ENCODE measurements at regions not wholly inside any gene's neighbourhood (a gene's known extent, or its start where the extent isn't known, plus 50 kb on each side); places are given as distances from the start of the nearest gene placed in this dataset.

- TF ChIP-seq BACH1 (IDR thresholded peaks at IDR 0.05; ENCODE audit: low read length): no peak
- TF ChIP-seq BRCA1 (IDR thresholded peaks at IDR 0.05; ENCODE audit: low read depth, low read length): no peak
- no peak for TF ChIP-seq TAF1 (IDR thresholded peaks at IDR 0.05; ENCODE audit: low read depth, low read length)
- TF ChIP-seq RFX5 (IDR thresholded peaks at IDR 0.05; ENCODE audit: borderline replicate concordance, low read depth, low read length): no peak
- TF ChIP-seq PHF8 (conservative IDR thresholded peaks at IDR 0.05; ENCODE audit: low read depth, low read length): no peak
- TF ChIP-seq RBBP5 (IDR thresholded peaks at IDR 0.05; ENCODE audit: borderline replicate concordance, low read depth, low read length): no peak
- no peak for TF ChIP-seq CBX8 (IDR thresholded peaks at IDR 0.05; ENCODE audit: borderline replicate concordance, low read depth, low read length)
- Histone ChIP-seq H2AFZ (ENCODE audit: low read length) (no peak overlapping the region; the same call in 1 of the 2 replicates), H3K23me2 (ENCODE audit: low read depth, low read length) (no peaks in the 10 kb centered on the region; the same call in 1 of the 2 replicates), H2BK5ac (ENCODE audit: low read depth, low read length) (no peak overlapping the region), H3K9me3 (ENCODE audit: insufficient read depth in 2 of 2, low read depth in 1 of 2, low read length in 1 of 2) (no peaks in the 10 kb centered on the region), H3K27me3 (replicated peaks in 1 of 4; ENCODE audit: control insufficient read depth in 3 of 4, extremely low read depth in 1 of 4, insufficient read depth in 3 of 4, low read length in 3 of 4) (no peaks in the 10 kb centered on the region), H3K18ac (ENCODE audit: extremely low read depth, low read length) (no peak overlapping the region), H3K14ac (ENCODE audit: insufficient read length) (no peak overlapping the region), H2BK20ac (ENCODE audit: low read length) (no peak overlapping the region), H4K8ac (ENCODE audit: extremely low read depth, insufficient read depth, low read length) (no peak overlapping the region), H3K79me2 (ENCODE audit: control insufficient read depth in 1 of 2, insufficient read depth in 2 of 2, low read length in 2 of 2) (no peaks in the 10 kb centered on the region), H4K91ac (replicated peaks; ENCODE audit: insufficient read length, low read length) (no peak overlapping the region), H2BK15ac (ENCODE audit: low read length) (no peak overlapping the region), H2AK5ac (ENCODE audit: low read depth, low read length) (no peak overlapping the region), H2BK12ac (ENCODE audit: low read depth, low read length) (no peak overlapping the region), H2BK120ac (replicated peaks; ENCODE audit: low read depth, low read length) (no peak overlapping the region), H4K20me1 (replicated peaks in 1 of 2; ENCODE audit: control insufficient read depth in 1 of 2, insufficient read depth in 2 of 2, low read length in 2 of 2) (no peaks in the 10 kb centered on the region), H3K27ac (ENCODE audit: low read depth, low read length) (no peak overlapping the region), H3K79me1 (ENCODE audit: low read depth, low read length) (no peaks in the 10 kb centered on the region), H3K36me3 (ENCODE audit: control insufficient read depth in 2 of 4, insufficient read depth in 4 of 4, low read length in 3 of 4) (no peaks in the 10 kb centered on the region), H3K4ac (replicated peaks; ENCODE audit: insufficient read length, low read depth, low read length) (no peak overlapping the region), H3K9ac (replicated peaks in 1 of 4; ENCODE audit: extremely low read depth in 1 of 4, low read depth in 3 of 4, low read length in 3 of 4) (no peak overlapping the region), H4K5ac (ENCODE audit: insufficient read length, low read depth, low read length) (no peak overlapping the region), H3K4me1 (replicated peaks in 1 of 4; ENCODE audit: control insufficient read depth in 3 of 4, insufficient read depth in 4 of 4, low read length in 3 of 4) (peaks cover 0 to 3% (median 0%) of the 10 kb centered on the region in 4 experiments; a peak in 3 of 7 replicates), H3K4me3 (ENCODE audit: extremely low read depth in 1 of 4, insufficient read depth in 2 of 4, low read depth in 3 of 4, low read length in 4 of 4) (no peak overlapping the region), H3K56ac (replicated peaks; ENCODE audit: insufficient read length, low read depth, low read length) (no peak overlapping the region), H3K4me2 (ENCODE audit: insufficient read depth in 1 of 2, low read depth in 2 of 2, low read length in 2 of 2) (no peak overlapping the region), H3K23ac (ENCODE audit: insufficient read length) (no peak overlapping the region)
- ChIA-PET CTCF (ENCODE audit: partially characterized antibody) (interaction anchor here (1.1 kb wide), 1 partner anchor 12 kb away, joined by 3 read pairs; no protein-coding TSS in a partner anchor), POLR2A (ENCODE audit: partially characterized antibody) (no interaction called here)
- 87 to 100% methylated on average over 1 to 3 of the region's 3 CpGs for WGBS, 2 experiments (ENCODE audit: extremely low coverage in 1 of 2, insufficient coverage in 1 of 2, insufficient read length in 1 of 2, insufficient replicate concordance in 2 of 2, low coverage in 1 of 2, low lambda C conversion rate in 2 of 2, missing lambda C conversion rate in 1 of 2)
- FAIRE-seq (no peak), DNase-seq (ENCODE audit: low read depth in 1 of 2, low spot score in 2 of 2) (no peak)
These were observed 396.1 kb downstream of the ENC1 start for GRCh38 chr5:74244406-74244805.
